K562 (cell line): ENCODE measurements at regions not wholly inside any gene's neighbourhood (a gene's known extent, or its start where the extent isn't known, plus 50 kb on each side); places are given as distances from the start of the nearest gene placed in this dataset.

Experiments
- EP300 ChIP-seq: IDR thresholded peaks from 2 replicates; pipeline ENCODE4 v1.6.1; 2012; ENCODE audit warnings: low read length, improper control_type of control experiment
- JUNB ChIP-seq: fragments of 450-650 bp; formaldehyde crosslinking; conservative IDR thresholded peaks from 2 replicates; pipeline ENCODE4 v1.4.0; 2020; ENCODE audit warnings: mild to moderate bottlenecking
- PURB ChIP-seq: sonication (generic); formaldehyde crosslinking; IDR thresholded peaks from 2 replicates; pipeline ENCODE4 v1.9.0; 2021; ENCODE audit warnings: low read depth, mild to moderate bottlenecking, missing genetic modification reagents
- TF ChIP-seq, protein P1 (sequence below): fragments of 250-450 bp; sonication (Bioruptor Pico); IDR thresholded peaks from 2 replicates; pipeline ENCODE4 v1.4.0; 2020; ENCODE audit warnings: borderline replicate concordance

DNA sequence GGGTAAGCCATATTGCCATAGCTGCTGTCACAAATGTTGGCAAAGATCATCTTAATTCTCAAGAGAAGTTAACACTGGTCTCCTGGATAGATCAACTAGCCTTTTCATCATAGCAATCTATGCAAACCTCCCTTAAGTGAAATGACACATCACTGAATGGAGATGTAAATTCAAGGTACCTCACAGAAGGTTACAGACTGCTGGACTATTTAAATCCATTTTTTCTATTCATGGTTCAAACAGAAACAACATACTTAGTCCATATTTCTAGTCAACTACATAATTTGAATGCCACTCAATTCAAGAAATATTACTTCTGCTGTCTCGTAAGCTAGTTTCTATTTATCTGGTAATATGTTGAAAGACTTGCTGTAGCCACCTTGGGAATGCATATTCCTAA lies 748.3 kb downstream of the C12orf50 start:
- TF ChIP-seq JUNB: no peak
- TF ChIP-seq EP300: no peak
- no peak for TF ChIP-seq PURB (CRISPR knock-in tag)
- TF ChIP-seq, protein P1, sequence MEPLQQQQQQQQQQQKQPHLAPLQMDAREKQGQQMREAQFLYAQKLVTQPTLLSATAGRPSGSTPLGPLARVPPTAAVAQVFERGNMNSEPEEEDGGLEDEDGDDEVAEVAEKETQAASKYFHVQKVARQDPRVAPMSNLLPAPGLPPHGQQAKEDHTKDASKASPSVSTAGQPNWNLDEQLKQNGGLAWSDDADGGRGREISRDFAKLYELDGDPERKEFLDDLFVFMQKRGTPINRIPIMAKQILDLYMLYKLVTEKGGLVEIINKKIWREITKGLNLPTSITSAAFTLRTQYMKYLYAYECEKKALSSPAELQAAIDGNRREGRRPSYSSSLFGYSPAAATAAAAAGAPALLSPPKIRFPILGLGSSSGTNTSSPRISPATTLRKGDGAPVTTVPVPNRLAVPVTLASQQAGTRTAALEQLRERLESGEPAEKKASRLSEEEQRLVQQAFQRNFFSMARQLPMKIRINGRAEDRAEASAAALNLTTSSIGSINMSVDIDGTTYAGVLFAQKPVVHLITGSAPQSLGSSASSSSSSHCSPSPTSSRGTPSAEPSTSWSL: no peak
